Vagina (tissue), 2 donors: ENCODE measurements at regions not wholly inside any gene's neighbourhood (a gene's known extent, or its start where the extent isn't known, plus 50 kb on each side); places are given as distances from the start of the nearest gene placed in this dataset.
"Not testable (repeated sequence)": the region's sequence is repeated elsewhere in the genome, so short reads cannot be mapped to it uniquely, and the experiment has no call there.

Experiments used
- DNase-seq, 2 donors: peaks; one replicate each; pipeline ENCODE4 v3.0.0-alpha.2; 2017; ENCODE audit errors: extremely low spot score in 2 of 2
- H3K27ac ChIP-seq: fragments of 200-600 bp; sonication (generic); one replicate; pipeline ENCODE4 v1.5.1; 2019
- H3K27me3 ChIP-seq: fragments of 200-600 bp; sonication (generic); one replicate; pipeline ENCODE4 v1.5.1; 2019
- H3K36me3 ChIP-seq, 2 donors: fragments of 200-600 bp; sonication (generic); one replicate each; pipeline ENCODE4 v1.5.1; 2017 to 2019
- H3K4me1 ChIP-seq: fragments of 200-600 bp; sonication (generic); one replicate; pipeline ENCODE4 v1.5.1; 2019
- H3K4me3 ChIP-seq, 2 donors: fragments of 200-600 bp; sonication (generic); 1 replicate in 1 of 2; 2 replicates in 1 of 2; pipeline ENCODE4 v1.5.1; 2016 to 2019
- H3K9me3 ChIP-seq: fragments of 200-600 bp; sonication (generic); one replicate; pipeline ENCODE4 v1.5.1; 2019
- POLR2A ChIP-seq, 2 donors: fragments of 450-650 bp; IDR thresholded peaks; one replicate each; pipeline ENCODE4 v1.6.1; 2017; ENCODE audit warnings: antibody characterized with exemption in 2 of 2, mild to moderate bottlenecking in 2 of 2, moderate library complexity in 2 of 2
- POLR2AphosphoS5 ChIP-seq, 2 donors: sonication (generic); formaldehyde crosslinking; IDR thresholded peaks; one replicate each; pipeline ENCODE4 v1.9.0; 2017; ENCODE audit warnings: antibody characterized with exemption in 2 of 2, mild to moderate bottlenecking in 2 of 2, low read depth in 1 of 2; ENCODE audit not compliant: insufficient read depth in 1 of 2
- intact Hi-C: fragments of 100-400 bp; cut with DNase I; formaldehyde crosslinking; loops from one replicate; pipeline ENCODE4 v1.15.1; 2023
- TF ChIP-seq, protein P1 (sequence below), 3 experiments: fragments of 450-650 bp in 2 of 3; fragments of 200-600 bp in 1 of 3; sonication (generic) in 1 of 3; IDR thresholded peaks; one replicate each; pipeline ENCODE4 v1.5.1; 2017 to 2019; ENCODE audit warnings: antibody characterized with exemption in 3 of 3, mild to moderate bottlenecking in 2 of 3, moderate library complexity in 2 of 3

DNA sequence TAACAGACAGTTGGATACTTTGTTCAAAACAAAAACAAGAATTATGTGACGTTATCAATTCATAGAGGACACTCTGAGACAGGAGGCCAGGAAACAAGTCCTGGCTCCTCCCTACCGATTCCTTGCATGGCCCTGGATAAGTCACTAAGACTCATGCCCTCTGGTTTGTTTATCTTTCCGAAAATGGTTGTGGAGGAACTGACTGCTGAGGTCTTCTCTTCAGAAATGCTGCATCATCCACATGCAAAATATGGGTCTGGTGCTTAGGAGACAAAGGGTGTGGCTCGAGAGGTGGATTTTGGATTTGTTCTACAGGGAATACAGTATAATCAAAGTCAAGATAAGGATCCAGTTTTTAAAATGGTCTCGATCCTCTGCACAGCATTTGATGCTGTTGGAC, 130.9 kb downstream of the RELL1 start:
- intact Hi-C loops: no loop called here

DNA sequence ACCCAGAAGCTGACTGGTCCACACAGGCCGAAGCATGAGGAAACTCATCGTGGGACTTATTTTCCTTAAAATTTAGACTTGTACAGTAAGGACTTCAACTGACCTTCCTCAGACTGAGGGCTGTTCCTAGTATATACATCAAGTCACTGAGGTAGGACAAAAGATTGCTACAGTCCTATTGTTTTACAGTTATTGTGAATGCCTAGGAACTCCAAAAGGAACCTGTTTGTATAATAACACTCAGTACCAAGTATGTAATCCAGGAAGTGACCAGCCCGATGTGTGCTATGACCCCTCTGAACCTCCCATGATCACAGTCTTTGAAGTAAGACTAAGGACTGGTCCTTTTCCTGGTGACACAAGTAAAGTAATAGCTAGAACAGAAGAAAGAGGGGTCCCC, 136.3 kb downstream of the RELL1 start:
- H3K27me3 ChIP-seq, intact Hi-C loops, H3K4me1 ChIP-seq: not testable (repeated sequence)

More for the DNA sequence above, 130.9 kb downstream of the RELL1 start:
- Histone ChIP-seq H3K4me3 (no peak overlapping the region), H3K9me3 (no peaks in the 10 kb centered on the region), H3K36me3 (no peaks in the 10 kb centered on the region), H3K27ac (no peak overlapping the region), H3K27me3 (no peaks in the 10 kb centered on the region), H3K4me1 (no peaks in the 10 kb centered on the region)
- TF ChIP-seq, protein P1, sequence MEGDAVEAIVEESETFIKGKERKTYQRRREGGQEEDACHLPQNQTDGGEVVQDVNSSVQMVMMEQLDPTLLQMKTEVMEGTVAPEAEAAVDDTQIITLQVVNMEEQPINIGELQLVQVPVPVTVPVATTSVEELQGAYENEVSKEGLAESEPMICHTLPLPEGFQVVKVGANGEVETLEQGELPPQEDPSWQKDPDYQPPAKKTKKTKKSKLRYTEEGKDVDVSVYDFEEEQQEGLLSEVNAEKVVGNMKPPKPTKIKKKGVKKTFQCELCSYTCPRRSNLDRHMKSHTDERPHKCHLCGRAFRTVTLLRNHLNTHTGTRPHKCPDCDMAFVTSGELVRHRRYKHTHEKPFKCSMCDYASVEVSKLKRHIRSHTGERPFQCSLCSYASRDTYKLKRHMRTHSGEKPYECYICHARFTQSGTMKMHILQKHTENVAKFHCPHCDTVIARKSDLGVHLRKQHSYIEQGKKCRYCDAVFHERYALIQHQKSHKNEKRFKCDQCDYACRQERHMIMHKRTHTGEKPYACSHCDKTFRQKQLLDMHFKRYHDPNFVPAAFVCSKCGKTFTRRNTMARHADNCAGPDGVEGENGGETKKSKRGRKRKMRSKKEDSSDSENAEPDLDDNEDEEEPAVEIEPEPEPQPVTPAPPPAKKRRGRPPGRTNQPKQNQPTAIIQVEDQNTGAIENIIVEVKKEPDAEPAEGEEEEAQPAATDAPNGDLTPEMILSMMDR (IDR thresholded peaks at IDR 0.05): no peak
- no peak for TF ChIP-seq POLR2A (IDR thresholded peaks at IDR 0.05)
- no peak for TF ChIP-seq POLR2AphosphoS5 (IDR thresholded peaks at IDR 0.05; ENCODE audit: insufficient read depth in 1 of 2, low read depth in 1 of 2)
- DNase-seq: no peak

DNA sequence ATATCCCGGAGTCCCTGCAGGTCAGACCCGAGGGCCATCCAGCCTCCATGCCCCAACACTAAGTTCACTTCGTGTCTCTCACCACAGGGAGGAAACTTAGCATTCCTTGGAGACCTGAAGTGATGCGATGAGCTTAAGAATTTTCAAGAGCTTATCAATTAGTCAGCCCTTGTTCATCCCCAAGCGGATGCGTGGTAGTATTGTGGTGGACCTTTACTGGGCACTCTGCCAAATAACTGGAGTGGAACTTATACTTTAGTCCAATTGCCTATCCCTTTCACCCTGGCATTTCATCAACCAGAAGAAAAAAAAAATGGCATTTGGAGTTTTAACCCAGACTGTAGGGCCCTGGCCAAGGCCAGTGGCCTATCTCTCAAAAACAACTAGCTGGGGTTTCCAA, 137.1 kb downstream of the RELL1 start:
- TF ChIP-seq, protein P1 (IDR thresholded peaks at IDR 0.05): no peak
- H3K36me3 ChIP-seq: no peaks in the 10 kb centered on the region
- no peaks in the 10 kb centered on the region for H3K9me3 ChIP-seq
- H3K4me1 ChIP-seq: no peaks in the 10 kb centered on the region
- no peak for DNase-seq
- H3K27ac ChIP-seq: no peak overlapping the region
- no peaks in the 10 kb centered on the region for H3K27me3 ChIP-seq
- intact Hi-C loops: no loop called here
- no peak overlapping the region for H3K4me3 ChIP-seq

More for the DNA sequence above, 136.3 kb downstream of the RELL1 start:
- H3K27ac ChIP-seq, H3K9me3 ChIP-seq, H3K4me3 ChIP-seq, H3K36me3 ChIP-seq, DNase-seq: not testable (repeated sequence)

DNA sequence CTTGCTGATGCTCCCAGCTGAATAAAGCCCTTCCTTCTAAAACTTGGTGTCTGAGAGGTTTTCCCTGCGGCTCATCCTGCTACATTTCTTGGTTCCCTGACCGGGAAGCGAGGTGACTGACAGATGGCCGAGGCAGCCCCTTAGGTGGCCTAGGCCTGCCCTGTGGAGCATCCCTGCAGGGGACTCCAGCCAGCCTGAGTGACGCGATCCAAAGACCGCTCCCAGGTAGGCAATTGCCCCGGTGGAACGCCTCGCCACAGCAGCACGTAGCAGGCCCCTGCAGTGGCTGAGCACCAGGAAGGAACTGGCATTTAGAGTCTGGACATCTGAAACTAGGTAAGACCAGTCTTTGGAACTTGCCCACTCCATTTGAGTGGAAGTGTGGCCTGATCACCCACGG, 139.6 kb downstream of the RELL1 start:
- intact Hi-C loops: no loop called here
- no peak for DNase-seq
- TF ChIP-seq POLR2A (IDR thresholded peaks at IDR 0.05): no peak
- TF ChIP-seq, protein P1 (IDR thresholded peaks at IDR 0.05): no peak
- no peak for TF ChIP-seq POLR2AphosphoS5 (IDR thresholded peaks at IDR 0.05; ENCODE audit: insufficient read depth in 1 of 2, low read depth in 1 of 2)
- Histone ChIP-seq H3K36me3 (no peaks in the 10 kb centered on the region), H3K27me3 (no peaks in the 10 kb centered on the region), H3K27ac (no peak overlapping the region), H3K4me1 (no peaks in the 10 kb centered on the region), H3K9me3 (no peaks in the 10 kb centered on the region), H3K4me3 (no peak overlapping the region)

DNA sequence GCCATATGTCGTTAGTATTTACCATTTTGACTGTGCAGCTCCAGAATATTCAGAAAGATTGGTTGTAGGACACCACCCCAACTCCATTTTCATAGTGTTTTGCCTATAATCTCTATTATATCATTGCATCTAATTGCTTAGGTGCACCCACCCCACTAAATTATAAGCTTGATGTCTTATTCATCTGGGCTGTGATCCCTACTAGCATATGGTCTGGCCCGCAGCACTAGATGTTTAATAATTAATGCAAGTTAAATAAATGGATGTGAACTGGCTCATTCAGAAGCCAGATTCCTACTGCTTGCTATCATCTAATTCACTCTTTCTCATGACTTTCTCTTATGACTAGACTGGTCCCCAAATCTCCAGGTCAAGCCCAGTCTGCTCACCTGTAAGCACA, 143.5 kb downstream of the RELL1 start:
- H3K27ac ChIP-seq: no peak overlapping the region
- no peak for DNase-seq
- TF ChIP-seq POLR2A (IDR thresholded peaks at IDR 0.05) (no peak), POLR2AphosphoS5 (IDR thresholded peaks at IDR 0.05; ENCODE audit: insufficient read depth in 1 of 2, low read depth in 1 of 2) (no peak)
- H3K27me3 ChIP-seq: no peaks in the 10 kb centered on the region
- intact Hi-C loops: no loop called here
- no peaks in the 10 kb centered on the region for H3K36me3 ChIP-seq
- H3K4me3 ChIP-seq: no peak overlapping the region
- H3K9me3 ChIP-seq: no peaks in the 10 kb centered on the region
- H3K4me1 ChIP-seq: no peaks in the 10 kb centered on the region

DNA sequence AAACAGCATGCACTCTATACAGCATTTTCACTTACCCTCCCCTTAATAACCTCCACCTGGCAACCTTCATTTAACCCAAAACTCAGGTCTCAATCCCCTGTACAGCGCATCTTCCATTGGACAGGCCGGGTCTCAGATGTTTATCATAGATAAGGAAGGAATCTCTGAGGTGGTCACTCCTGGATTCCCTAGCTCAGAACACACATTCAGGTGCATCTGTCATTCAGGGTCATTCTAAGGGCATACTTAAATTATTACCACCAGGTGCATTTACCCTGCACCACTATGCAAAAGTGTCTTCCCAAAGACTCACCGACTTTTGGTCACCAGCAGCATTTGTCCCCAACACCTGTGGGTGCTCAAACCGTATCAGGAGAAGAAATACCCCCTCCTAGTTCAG, 144.2 kb downstream of the RELL1 start:
- no peak for DNase-seq
- intact Hi-C loops: no loop called here
- H3K36me3 ChIP-seq: no peaks in the 10 kb centered on the region
- no peaks in the 10 kb centered on the region for H3K9me3 ChIP-seq
- TF ChIP-seq POLR2A (IDR thresholded peaks at IDR 0.05) (no peak), POLR2AphosphoS5 (IDR thresholded peaks at IDR 0.05; ENCODE audit: insufficient read depth in 1 of 2, low read depth in 1 of 2) (no peak)
- TF ChIP-seq, protein P1 (IDR thresholded peaks at IDR 0.05): no peak
- no peak overlapping the region for H3K27ac ChIP-seq
- H3K4me3 ChIP-seq: no peak overlapping the region
- no peaks in the 10 kb centered on the region for H3K4me1 ChIP-seq
- H3K27me3 ChIP-seq: no peaks in the 10 kb centered on the region
